NCI-H2227 treated with DMSO at 0.1 percent for 48 hours (cell line): ENCODE measurements at regions not wholly inside any gene's neighbourhood (a gene's known extent, or its start where the extent isn't known, plus 50 kb on each side); places are given as distances from the start of the nearest gene placed in this dataset.
A peak's percentile ranks its signal among the peaks of the same experiment; 100 is the strongest.

Experiments
- DNase-seq: peaks from one replicate; lab custom pipeline; 2025; lab: John Stamatoyannopoulos, UW

- DNase-seq, result no peak
Observed at GRCh38 chr15:27702581-27702980, 396.5 kb downstream of the OCA2 start.

GRCh38 chr15:27701956-27702355, 397.2 kb downstream of the OCA2 start:
- DNase-seq, result no peak

- no peak for DNase-seq
Observed at GRCh38 chr15:27701014-27701413, 398.1 kb downstream of the OCA2 start.

DNA sequence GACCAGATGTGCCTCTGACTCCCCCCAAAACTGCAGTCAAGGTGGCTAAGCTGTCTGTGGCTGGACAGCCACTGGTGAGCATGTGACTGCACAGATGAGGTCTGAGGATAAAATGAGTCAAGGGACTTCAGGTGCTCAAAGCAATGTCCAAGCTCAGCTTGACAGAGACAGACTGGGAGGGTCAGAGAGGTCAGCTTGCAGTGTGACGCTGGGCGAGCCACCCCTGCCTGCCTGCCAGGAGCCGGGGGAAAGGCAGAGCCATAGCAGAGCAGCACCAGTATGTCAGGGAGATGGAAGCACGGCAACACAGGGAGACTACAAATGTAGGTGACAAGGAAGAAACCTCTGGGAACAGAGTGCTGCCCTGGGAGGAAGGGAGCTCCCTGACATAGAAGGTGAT, 399.4 kb downstream of the OCA2 start:
- no peak for DNase-seq

DNA sequence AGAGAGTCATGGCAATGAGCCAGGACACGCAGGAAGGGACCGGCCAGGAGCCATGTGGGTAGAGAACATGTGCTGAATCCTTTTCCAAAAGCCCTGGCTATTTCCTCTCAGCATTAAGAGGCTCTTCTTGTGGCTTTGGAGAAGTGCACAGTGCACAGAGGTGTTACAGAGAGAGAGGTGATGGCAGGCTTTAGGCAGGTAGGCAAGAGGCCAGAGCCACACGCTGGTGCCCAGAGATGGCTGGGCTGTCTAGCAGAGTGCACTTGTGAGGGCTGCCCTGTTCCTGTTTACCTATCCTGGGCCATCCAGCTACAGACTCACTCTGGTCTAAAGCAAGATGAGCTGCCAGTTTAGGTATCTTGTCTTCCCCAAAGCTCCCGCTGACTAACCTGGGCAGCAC, 402.6 kb downstream of the OCA2 start:
- no peak for DNase-seq

- DNase-seq, result no peak
Observed at GRCh38 chr15:27695726-27696125, 403.4 kb downstream of the OCA2 start.

GRCh38 chr15:27694506-27695087, 404.5 kb downstream of the OCA2 start:
- no peak for DNase-seq

DNA sequence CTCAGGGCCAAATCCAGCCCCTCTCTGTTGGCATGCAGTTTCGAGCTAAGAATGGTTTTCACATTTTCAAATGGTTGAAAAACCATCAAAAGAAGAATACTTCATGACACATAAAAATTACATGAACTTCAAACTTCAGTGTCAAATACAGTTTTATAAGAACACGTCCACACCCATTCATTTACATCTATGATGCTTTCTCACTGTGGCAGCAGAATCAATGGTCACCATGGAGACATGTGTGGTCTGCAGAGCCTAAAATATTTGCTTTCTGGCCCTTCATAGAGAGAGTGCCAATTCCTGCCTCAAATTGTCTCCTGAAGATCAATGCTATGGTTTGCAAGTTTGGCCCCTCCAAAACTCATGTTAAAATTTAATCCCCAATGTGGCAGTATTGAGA, 405.8 kb downstream of the OCA2 start:
- no peak for DNase-seq

- DNase-seq, result no peak
Observed at GRCh38 chr15:27692438-27692837, 406.7 kb downstream of the OCA2 start.

GRCh38 chr15:27690290-27690689, 408.8 kb downstream of the OCA2 start:
- DNase-seq, result no peak

GRCh38 chr15:27686971-27687370, 412.1 kb downstream of the OCA2 start:
- DNase-seq, result no peak

DNA sequence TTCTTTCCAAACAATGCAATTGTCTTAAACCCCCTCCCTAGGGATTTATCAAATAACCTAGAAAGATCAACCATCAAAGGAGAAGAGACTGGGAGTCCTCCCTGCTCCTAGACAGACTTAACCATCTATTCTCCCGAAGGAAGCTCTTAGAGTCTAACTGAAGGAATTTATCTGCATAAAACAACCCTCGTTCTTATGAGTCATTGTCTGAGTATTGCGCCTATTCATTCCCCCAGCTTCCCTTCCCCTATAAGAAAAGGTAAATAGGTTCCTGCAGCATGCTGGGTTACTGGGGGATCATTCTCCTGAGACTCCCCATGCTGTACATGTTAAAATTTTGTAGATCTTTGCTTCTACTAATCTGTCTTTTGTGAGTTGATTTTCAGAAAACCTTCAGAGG, 412.7 kb downstream of the OCA2 start:
- DNase-seq, result no peak

DNA sequence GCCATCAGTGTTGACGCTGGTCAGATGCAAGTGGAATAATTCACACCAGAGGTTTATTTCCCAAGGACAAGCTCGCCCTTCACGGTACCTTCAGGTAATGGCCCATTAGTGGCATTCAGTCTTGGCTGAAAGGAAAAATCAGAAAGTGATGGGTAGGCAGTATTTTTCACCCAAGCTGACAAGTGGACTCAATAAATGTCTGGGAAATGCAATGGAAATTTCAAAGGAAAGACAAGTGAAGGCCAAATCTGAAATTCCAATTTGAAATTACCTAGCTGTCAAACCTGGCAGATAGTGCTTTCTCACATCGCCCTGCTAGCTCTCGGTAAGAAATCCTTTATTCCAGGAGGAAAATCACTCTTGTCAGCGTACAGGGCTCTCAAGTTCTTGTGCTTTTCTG, 413.5 kb downstream of the OCA2 start:
- no peak for DNase-seq

DNA sequence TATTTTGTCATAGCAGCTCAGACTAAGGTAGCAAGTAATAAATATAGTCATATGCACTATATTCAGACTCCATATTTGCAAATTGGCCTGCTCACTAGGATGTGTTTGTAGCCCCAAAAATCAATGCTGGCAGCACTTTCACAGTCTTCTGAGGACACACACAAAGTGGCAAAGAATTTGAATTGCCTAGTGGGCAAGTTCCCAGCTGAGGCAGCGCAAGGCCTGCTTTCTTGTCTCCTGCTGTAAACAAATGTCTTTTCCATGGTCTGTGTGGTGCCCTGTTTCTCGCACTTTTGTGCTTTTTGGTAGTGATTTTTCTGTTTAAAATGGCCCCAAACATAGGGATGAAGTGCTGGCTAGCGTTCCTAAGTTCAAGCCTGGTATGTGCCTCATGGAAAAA, 416.0 kb downstream of the OCA2 start:
- DNase-seq, result no peak

DNA sequence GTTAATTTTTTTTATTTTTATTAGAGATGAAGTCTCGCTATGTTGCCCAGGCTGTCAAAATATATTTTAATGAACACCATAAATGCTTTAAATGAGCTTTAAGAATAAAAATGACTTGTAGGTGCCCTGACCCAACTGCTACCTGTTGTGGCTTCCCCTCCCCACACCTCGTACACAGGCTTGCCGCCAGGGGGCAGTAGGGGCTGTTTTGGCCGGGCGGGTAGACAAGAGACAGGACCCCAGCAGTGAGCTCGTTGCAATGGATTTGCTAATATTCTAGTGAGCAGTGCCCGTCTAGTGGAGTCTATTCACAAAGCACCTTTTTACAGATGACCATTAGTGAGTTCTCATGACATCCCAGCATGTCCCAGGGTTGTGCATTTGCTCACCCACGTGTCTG, 418.1 kb downstream of the OCA2 start:
- no peak for DNase-seq

GRCh38 chr15:27679731-27680471, 419.2 kb downstream of the OCA2 start:
- DNase-seq, result peak; percentile 28

DNA sequence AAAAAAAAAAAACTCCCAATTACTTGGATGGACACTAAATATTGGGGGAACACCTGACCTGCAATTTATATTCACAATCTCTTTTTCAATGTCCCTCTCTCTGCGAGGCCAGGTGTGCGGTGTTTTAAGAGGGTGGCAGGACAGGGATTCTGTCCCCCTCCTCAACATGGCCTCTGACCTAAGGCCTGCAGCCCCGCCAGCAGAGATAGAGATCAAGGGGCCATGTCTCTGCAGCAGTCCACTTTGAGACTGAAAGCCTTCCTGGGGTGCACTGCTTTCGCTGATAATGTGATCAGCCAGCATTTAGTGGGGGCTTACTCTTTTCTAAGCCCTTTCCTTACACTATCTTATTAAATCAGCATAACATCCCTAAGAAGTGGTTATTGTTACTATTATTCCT, 419.9 kb downstream of the OCA2 start:
- no peak for DNase-seq

DNA sequence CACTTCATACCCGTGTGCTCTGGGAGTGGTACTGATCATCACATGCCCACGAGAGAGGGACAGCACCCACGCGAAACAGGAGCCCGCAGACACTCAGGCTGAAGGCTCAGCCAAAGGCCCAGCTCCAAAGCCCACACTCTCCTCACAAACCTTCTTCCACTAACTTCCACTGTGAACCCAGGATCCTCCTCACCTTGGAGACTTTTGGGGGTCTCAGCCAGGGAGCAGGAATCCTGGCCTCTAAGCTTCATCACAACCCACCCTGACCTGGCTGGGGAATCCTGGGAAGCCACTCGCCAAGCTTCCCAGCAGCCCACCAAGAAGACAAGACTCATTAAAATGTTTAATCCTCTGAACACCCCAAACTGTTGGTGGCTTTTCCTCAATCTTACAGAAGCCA, 421.2 kb downstream of the OCA2 start:
- DNase-seq, result no peak

GRCh38 chr15:27676647-27677046, 422.5 kb downstream of the OCA2 start:
- DNase-seq, result no peak

DNA sequence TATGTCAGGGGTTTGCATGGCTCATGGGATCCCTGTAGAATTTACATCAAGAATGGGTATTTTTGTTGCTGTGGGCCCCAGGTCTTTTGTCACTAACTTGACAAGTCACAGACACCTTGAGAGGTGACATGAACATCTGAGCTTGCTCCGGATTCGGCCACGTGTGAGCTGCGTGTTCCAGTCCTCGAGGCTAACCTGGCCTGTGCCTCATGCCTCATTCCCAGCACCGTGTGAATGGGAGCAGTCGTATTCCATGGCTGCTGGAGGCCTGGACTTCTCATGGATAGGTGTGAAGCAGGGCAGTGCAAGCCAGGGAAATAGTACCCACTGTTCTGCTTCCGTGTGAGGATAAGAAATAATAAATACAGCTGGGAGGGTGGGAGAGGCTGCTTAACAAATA, 423.5 kb downstream of the OCA2 start:
- no peak for DNase-seq

- DNase-seq, result no peak
Observed at GRCh38 chr15:27674826-27675225, 424.3 kb downstream of the OCA2 start.

- DNase-seq, result no peak
Observed at GRCh38 chr15:27673766-27674445, 425.2 kb downstream of the OCA2 start.

- DNase-seq, result no peak
Observed at GRCh38 chr15:27672537-27672936, 426.6 kb downstream of the OCA2 start.
